Peyer's patch (tissue), 4 donors: ENCODE measurements at regions not wholly inside any gene's neighbourhood (a gene's known extent, or its start where the extent isn't known, plus 50 kb on each side); places are given as distances from the start of the nearest gene placed in this dataset.

Source experiments
- POLR2A ChIP-seq, 2 donors: fragments of 450-650 bp; IDR thresholded peaks; one replicate each; pipeline ENCODE4 v1.5.1; 2017; ENCODE audit warnings: antibody characterized with exemption in 2 of 2, mild to moderate bottlenecking in 2 of 2, moderate library complexity in 2 of 2
- TF ChIP-seq, protein P1 (sequence below), 6 experiments: fragments of 450-650 bp in 4 of 6; fragments of 200-600 bp in 2 of 6; sonication (generic) in 1 of 6; IDR thresholded peaks; one replicate each; pipeline ENCODE4 v1.5.1; 2017 to 2019; ENCODE audit warnings: antibody characterized with exemption in 6 of 6, mild to moderate bottlenecking in 3 of 6, moderate library complexity in 1 of 6

DNA sequence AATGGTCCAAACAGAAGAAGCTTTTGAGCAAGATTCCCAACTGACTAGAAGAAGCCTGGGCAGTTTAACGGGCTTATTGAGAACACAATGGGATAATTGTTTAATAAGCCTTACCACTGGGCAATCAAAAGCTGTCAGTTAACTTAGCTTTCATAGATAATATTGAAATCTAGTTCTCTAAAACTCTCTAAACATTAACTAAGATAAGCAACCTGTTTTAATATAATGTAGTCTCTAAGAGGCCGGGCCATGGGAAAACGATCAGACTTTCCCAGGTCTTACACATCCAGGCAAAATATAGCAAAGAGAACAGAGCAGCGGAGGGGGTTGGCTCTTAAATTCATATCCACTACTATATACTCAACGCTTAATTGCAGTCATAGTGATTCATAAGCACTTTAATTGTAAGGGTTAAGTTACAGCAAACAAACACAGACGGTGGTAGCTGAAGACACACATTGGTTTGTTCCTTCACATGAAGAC lies 128.0 kb upstream of the FAM83B start:
- TF ChIP-seq, protein P1, sequence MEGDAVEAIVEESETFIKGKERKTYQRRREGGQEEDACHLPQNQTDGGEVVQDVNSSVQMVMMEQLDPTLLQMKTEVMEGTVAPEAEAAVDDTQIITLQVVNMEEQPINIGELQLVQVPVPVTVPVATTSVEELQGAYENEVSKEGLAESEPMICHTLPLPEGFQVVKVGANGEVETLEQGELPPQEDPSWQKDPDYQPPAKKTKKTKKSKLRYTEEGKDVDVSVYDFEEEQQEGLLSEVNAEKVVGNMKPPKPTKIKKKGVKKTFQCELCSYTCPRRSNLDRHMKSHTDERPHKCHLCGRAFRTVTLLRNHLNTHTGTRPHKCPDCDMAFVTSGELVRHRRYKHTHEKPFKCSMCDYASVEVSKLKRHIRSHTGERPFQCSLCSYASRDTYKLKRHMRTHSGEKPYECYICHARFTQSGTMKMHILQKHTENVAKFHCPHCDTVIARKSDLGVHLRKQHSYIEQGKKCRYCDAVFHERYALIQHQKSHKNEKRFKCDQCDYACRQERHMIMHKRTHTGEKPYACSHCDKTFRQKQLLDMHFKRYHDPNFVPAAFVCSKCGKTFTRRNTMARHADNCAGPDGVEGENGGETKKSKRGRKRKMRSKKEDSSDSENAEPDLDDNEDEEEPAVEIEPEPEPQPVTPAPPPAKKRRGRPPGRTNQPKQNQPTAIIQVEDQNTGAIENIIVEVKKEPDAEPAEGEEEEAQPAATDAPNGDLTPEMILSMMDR (IDR thresholded peaks at IDR 0.05): no peak
- no peak for TF ChIP-seq POLR2A (IDR thresholded peaks at IDR 0.05)
